Stimulated activated CD8-positive, alpha-beta memory T cell treated with anti-CD3 and anti-CD28 coated beads, Interleukin-12 subunit alpha, Interleukin-12 subunit beta, amount 100 ng/mL, for 24 hours (primary cell): ENCODE measurements at regions not wholly inside any gene's neighbourhood (a gene's known extent, or its start where the extent isn't known, plus 50 kb on each side); places are given as distances from the start of the nearest gene placed in this dataset.

Experiments
- DNase-seq: peaks from one replicate; pipeline ENCODE4 v3.0.0-alpha.2; 2020; ENCODE audit errors: extremely low read depth

GRCh38 chr6:159118924-159119323 is 50.3 kb upstream of the FNDC1 start:
- no peak for DNase-seq

GRCh38 chr6:159117563-159117962 is 51.6 kb upstream of the FNDC1 start:
- DNase-seq, result no peak

DNA sequence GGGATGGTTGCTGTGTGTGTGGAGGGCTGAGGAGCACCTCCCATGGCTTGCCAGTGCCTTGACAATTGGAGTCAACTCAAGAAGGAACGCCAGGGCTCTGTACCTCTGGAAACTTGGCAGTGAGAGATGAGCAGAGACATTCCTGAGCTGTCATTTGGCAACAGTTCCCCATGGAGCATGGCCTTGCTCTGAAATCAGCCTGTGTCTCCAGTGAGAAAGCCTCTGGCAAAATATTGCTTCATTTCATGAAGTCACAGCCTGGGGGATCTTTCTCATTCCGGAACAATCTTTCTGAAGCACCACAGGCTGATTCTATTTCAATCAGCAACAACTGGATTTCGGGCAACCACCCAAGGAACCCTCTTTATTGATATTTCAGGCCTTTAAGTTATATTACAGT is 52.2 kb upstream of the FNDC1 start:
- no peak for DNase-seq

DNA sequence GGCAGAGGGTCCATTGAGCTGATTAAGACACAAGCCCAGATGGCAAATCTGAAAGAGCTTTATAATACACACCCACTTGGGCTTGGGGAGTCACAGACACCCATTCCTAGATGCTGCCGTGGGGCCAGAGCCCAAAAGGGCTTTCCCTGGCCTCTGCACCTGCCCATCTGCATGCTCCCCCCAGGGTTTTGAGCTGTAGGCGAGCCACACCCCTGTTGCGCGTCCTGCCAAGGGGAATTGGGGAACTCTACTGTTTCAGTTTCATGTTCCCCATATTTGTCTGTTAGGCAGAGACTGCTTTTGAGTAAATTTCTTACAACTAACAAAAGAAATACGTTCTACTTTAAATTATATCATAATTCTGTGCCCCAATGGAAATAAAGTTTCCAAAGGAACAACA is 52.9 kb upstream of the FNDC1 start:
- DNase-seq, result no peak

- DNase-seq, result no peak
Measured at GRCh38 chr6:159114569-159114968, 54.6 kb upstream of the FNDC1 start.

GRCh38 chr6:159113223-159113622 is 56.0 kb upstream of the FNDC1 start:
- DNase-seq, result no peak

- no peak for DNase-seq
Measured at GRCh38 chr6:159112714-159113113, 56.5 kb upstream of the FNDC1 start.

- DNase-seq, result no peak
Measured at GRCh38 chr6:159110748-159111147, 58.5 kb upstream of the FNDC1 start.

DNA sequence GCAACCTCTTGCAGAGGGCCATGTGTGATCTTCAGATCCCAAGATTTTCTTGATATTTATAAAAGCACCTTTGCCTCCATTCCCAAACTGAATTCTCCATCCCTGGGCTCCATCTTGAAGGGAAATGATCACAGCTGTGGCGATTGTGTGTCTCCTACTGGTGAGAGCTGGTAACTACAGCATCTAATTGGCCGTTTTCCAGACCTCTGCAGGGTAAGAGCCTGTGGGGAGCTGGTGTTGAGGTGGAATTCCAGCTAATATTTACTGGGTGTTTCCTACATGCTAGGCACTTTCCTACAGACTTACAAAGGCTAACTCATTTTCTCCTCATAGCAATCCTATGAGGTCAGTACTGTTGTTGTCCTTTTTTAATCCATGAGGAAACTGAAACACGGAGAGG is 59.2 kb upstream of the FNDC1 start:
- DNase-seq, result no peak

DNA sequence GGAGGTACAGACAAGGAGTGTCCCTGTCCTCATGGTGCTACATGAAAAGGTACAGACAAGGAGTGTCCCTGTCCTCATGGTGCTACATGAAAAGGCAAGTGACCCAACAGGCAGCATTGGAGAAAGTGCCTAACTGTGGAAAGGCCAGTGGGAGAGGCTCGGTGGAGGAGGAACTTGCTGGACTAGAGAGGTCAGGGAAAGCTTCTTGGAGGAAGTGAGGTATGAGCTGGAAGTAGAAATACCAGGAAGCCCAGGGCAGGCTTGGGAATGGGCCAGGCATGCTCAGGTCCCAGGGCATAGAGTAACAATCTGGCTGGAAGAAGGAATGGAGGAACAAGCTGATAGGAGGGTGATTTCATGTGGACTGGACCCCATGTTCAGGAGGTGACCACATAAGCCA is 59.8 kb upstream of the FNDC1 start:
- DNase-seq, result no peak

DNA sequence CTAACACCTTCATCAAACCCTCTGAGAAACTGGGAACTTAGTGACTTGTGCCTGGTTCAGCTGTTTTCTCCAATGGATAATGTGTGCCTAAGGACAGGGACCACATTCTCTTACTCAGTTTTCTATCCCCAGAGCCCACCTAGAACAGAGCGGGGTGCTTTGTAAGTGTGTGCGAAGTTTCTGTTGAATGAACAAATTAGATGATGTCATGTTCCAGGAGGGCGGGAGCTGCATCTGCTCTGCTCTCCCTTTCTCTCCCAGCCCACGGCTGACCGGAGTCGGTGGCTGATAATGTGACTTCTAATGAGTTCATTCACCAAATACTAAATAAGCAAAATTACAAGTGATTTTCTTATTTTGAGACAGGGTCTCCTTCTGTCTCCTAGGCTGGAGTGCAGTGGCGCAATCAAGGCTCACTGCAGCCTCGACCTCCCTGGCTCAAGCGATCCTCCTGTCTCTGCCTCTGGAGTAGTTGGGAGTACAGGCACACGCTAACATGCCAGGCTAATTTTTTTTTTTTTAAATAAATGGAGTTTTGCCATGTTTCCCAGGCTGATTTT is 60.7 kb upstream of the FNDC1 start:
- no peak for DNase-seq

DNA sequence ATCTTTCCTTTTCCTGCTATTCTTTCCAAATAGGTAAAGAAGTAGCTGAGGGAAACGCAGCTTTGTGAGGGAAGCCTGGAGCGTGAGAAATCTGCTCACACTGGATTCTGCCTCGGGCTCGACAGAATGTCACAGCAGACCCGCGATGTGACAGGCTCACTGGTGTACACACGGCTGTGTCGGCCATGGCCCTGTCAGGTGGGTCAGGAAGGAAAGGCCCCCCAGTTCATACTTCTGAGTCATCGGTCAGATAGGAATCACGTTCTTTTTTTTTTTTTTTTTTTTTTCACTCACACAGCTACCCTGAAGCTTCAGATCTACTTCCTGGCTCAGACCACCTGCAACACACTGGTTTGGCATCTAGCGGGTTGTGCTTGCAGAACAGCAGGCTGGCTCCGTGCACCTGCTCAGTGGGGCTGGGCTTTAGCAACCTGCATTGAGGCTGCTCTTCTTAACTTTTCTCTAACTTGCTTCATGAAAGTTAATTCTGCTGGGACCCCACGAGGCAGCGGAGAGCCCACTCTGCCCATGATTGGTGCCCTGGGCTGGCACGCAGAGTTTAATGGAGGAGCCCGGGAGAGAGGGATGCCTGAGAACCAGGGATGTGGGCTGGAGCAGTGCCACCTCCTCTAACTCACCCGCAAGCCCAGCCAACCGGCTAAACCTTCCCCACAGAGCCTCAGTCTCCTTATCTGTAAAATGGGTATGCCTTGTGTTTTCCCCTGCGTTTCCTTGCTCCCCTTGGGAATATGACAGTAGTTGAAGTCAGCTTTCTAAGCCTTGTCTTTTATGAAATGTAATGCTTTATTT is 61.5 kb upstream of the FNDC1 start:
- no peak for DNase-seq

DNA sequence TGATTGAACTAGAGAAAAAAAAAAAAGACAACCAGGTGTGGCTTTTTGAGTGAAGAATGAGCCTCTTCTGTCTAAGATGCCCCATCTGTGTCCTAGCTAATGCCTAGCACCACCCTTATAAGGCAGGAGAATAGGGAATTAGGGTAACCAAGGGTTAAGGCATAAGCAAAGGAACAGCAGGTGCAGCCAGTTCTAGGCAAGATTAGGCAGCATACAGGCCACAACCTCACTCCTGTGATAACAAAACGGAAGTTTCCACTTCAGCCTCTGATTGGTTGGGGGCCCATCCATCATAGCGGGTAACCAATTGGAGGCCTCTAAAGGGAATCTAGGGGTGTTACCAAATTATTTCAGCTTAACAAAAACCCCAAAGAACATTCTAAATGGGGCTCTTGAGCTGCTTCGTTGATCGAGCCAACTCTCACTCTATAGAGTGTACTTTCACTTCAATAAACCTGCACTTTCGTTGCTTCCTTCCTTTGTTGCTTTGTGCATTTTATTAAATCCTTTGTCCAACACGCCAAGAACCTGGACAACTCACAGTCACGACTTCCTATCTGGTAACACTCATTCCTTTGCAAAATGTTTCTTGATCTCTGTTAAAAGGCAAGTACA is 61.9 kb upstream of the TAGAP start:
- peak; percentile 64 for DNase-seq

- no peak for DNase-seq
Measured at GRCh38 chr6:159105716-159106115, 60.9 kb upstream of the TAGAP start.

GRCh38 chr6:159104931-159105330 is 60.1 kb upstream of the TAGAP start:
- no peak for DNase-seq

GRCh38 chr6:159104163-159104925 is 59.6 kb upstream of the TAGAP start:
- peak; percentile 45 for DNase-seq

DNA sequence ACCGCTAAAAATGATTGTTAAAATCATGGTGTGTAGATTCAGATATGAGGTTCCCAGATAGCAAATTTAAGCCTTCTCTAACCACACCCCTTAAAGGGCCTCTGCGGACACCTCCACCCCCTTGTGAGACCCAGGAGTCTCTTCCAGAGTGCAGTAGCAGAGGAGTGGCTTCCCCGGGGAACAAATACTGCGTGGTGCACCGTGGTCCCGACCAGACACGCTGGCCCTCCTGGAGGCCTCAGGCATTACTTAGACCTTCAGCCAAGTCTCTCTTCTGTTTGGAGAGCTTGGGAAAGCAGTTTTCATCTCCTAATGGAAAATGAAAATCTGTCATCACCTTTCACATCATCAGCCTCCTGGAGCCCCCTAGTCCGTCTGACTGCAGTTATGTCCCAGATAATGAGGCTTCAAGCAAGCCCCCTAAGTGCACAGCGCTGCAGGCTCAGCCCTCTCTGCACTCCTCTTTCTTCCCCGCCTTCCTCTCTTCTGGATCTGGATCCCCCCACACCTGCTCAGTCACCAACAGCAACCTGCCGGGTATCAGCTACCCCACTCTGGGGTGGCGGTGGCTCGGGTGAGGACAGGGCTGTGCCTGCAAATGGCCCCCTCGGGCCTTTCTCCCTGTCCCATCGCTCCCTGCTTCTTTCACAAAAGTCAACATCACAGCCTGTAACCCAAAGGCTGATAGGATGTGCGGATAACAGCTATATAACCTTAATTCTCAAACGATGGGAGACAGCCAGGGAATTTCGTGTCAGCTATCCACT is 58.8 kb upstream of the TAGAP start:
- no peak for DNase-seq

DNA sequence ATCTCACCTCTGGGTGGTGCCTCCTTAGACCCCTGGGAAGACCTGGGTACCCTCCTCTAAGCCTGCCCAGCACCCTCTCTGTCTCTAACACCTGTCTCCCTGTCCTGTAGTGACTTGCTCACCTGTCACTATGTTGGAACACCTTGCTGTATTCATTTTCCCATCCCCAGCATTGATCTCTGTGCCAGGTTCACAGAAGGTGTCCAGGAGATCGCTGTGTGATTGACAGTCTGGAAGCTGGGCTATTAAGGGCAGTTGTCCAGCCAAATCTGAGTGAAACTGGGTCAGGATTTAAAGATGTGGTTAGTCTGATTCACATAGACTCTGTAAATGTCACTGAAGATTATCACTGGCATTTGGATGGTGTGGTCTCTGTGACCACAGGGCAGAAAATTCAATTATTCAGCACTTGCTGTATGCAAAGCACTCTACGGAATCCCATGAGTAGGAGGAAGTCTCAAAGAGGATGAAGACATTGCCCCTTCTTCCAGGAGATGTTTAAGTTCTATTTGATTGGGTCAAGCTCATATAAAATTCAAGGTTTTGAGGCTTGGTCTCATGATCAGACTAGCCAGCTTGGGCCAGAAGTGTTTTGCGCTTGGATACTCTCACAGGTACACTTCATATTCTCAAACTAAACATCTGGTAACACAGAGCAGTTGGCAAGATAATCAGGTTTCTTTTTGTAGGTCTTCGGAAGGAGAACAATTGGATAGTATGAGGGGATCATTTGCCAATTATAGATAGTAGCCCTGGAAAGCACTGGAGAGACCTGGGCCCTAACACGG is 57.8 kb upstream of the TAGAP start:
- DNase-seq, result no peak

DNA sequence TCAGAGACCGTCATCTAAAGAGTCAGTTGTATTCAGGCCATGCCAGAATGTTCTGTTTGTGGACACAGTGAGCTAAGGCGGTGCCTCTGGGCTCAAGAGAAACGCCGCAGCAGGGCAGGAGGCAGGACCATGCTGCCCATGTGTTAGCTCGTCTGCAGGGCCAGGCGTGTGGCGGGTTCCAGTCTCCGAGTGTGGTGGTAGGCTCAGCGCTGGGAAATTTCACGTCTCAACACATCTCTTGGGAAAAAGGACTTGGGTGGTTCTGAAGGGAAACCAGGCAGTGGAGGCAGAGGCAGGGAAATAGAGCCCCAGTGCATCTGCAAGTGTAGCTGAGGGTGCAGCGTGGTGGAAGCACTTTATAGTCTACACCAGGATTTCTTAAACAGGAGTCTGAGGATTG is 56.9 kb upstream of the TAGAP start:
- no peak for DNase-seq

DNA sequence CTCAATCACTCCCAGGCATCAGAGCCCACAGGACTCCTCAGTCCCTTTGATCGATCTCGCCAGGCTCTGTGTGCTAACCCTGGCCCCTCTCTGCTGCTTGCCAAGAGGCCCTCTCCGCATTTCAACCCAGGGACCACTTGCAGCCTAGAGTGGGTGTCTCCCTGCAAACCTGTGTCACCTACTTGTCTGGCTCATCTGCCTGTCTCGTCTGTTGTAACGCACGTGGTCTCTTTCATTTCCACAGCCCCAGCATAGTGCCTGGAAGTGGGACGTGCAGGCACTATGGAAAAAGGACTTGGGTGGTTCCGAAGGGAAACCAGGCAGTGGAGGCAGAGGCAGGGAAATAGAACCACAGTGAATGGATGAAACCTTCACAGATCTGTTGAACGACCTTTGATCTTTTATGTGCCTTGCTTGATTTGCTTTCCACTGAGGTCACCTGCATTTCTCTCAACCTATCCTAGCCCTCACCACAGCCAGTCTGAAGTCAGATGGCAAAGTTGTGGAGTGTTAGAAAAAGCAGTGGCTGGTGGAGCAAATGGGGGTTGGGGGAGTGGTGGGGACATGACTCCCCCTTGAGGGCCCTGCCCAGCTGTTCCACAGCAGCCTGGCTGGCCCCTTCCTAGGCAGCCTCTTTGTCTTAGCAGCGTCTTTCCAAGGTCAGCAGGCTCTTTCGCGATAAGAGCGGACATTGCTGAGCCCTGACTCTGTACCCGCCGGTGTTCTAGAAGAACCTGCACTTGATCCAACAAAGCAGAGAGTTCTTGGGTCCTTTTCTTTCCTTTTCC is 55.8 kb upstream of the TAGAP start:
- no peak for DNase-seq
